ENCODE measurements at regions not wholly inside any gene's neighbourhood (a gene's known extent, or its start where the extent isn't known, plus 50 kb on each side); places are given as distances from the start of the nearest gene placed in this dataset.

DNA sequence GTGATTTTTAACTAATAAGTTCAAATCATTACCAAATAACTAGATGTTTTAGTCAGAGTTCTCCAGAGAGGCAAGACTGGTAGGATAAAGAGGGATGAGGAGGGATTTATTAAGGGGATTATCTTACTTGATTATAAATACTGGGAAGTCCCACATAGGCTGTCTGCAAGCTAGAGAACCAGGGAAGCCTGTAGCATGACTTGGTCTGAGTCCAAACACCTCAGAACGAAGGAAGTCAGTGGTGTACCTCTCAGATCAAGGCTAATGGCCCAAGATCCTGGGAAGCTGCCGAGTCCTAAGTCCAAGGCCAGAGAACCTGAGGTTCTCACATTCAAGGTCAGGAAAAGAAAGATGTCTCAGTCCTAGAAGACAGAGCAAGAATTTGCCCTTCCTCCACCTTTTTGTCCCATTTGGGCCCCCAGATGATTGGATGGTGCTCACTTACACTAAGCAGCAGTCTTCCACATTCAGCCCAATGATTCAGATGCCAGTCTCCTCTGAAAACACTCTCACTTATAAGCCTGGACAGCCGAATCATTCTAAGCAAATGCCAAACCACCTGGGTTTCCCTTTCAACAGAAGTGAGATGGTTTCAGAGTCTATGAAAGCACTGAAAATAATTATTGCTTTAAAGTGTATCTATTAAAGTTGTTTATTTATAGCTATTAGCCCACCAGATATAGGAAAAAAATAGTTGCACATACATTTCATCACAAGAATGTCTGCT is 1599.2 kb downstream of the OLFM4 start:
- H3K27ac Mint-ChIP-seq: no peak overlapping the region
- H3K4me3 Mint-ChIP-seq: no peak overlapping the region
- ChIA-PET POLR2A (no interaction called here), CTCF (no interaction called here)
- no peak for ATAC-seq
- H3K27me3 Mint-ChIP-seq: no peaks in the 10 kb centered on the region
- H3K36me3 Mint-ChIP-seq (ENCODE audit: low read depth): no peaks in the 10 kb centered on the region
- intact Hi-C loops (cut with DNase I, micrococcal nuclease): no loop called here
- H3K9me3 Mint-ChIP-seq (ENCODE audit: low read depth): peaks cover 4% of the 10 kb centered on the region
- no peak for DNase-seq
- H3K4me1 Mint-ChIP-seq: no peaks in the 10 kb centered on the region

DNA sequence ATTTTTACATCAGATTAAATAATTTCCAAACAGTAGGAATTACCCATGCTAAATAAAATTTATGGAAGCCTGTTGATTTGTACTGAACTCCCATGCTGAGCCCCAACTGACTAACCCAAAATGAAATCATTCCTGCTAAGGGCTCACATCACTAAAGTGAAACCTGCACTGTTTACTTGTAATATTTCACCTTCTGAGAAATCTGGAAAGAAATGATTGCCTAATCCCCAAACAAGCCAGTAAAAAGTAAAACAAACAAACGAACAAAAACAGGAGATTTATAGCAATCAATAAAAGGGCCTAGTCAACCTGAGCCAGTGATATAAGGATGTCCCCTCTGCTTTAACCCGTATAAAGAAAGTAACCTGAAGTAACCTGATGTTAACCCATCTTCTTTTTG is 1599.8 kb downstream of the OLFM4 start:
- H3K9me3 Mint-ChIP-seq (ENCODE audit: low read depth): peaks cover 4% of the 10 kb centered on the region
- CTCF ChIA-PET: no interaction called here
- H3K27me3 Mint-ChIP-seq: no peaks in the 10 kb centered on the region
- no peak for ATAC-seq
- intact Hi-C loops (cut with DNase I, micrococcal nuclease): no loop called here
- POLR2A ChIA-PET: no interaction called here
- H3K4me3 Mint-ChIP-seq: no peak overlapping the region
- no peak overlapping the region for H3K27ac Mint-ChIP-seq
- no peaks in the 10 kb centered on the region for H3K4me1 Mint-ChIP-seq
- no peaks in the 10 kb centered on the region for H3K36me3 Mint-ChIP-seq (ENCODE audit: low read depth)
- no peak for DNase-seq

DNA sequence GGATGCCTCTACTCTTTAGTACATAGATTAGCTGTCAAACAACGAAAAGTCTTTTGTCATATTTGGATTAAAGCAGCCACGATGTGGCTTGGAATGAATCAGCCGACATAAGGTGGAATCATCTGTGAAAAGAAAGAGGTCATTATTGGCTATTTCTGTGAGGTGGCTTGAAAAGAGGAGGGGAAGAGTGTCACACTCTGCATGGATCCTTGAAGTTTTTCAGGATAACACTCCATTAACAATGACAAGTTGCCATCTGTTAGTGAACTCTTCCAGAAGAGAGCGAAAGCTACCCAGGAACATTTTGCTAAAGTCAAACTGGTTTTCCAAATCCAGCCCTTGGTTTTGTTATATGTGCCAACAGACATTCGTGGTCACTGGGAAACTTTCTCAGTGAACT is 1604.8 kb downstream of the OLFM4 start:
- no peak for ATAC-seq
- no peak for DNase-seq
- H3K9me3 Mint-ChIP-seq (ENCODE audit: low read depth): peaks cover 5% of the 10 kb centered on the region
- no peak overlapping the region for H3K4me3 Mint-ChIP-seq
- ChIA-PET CTCF (interaction anchor here (0.5 kb wide), 1 partner anchor 329 kb away, joined by 3 read pairs; no protein-coding TSS in a partner anchor), POLR2A (no interaction called here)
- H3K36me3 Mint-ChIP-seq (ENCODE audit: low read depth): no peaks in the 10 kb centered on the region
- no peak overlapping the region for H3K27ac Mint-ChIP-seq
- no peaks in the 10 kb centered on the region for H3K4me1 Mint-ChIP-seq
- intact Hi-C loops (cut with DNase I, micrococcal nuclease): no loop called here
- no peaks in the 10 kb centered on the region for H3K27me3 Mint-ChIP-seq

GRCh38 chr13:54636231-54636630 is 1607.6 kb downstream of the OLFM4 start:
- Mint-ChIP-seq H3K4me1 (no peaks in the 10 kb centered on the region), H3K27ac (no peak overlapping the region), H3K4me3 (no peak overlapping the region), H3K36me3 (ENCODE audit: low read depth) (no peaks in the 10 kb centered on the region), H3K27me3 (no peaks in the 10 kb centered on the region), H3K9me3 (ENCODE audit: low read depth) (peaks cover 9% of the 10 kb centered on the region)
- intact Hi-C loops (cut with DNase I, micrococcal nuclease): no loop called here
- ATAC-seq (no peak), DNase-seq (no peak)
- ChIA-PET CTCF (no interaction called here), POLR2A (no interaction called here)

GRCh38 chr13:54637366-54637765 is 1608.8 kb downstream of the OLFM4 start:
- Mint-ChIP-seq H3K4me3 (no peak overlapping the region), H3K36me3 (ENCODE audit: low read depth) (no peaks in the 10 kb centered on the region), H3K27ac (no peak overlapping the region), H3K4me1 (no peaks in the 10 kb centered on the region), H3K9me3 (ENCODE audit: low read depth) (peaks cover 7% of the 10 kb centered on the region), H3K27me3 (no peaks in the 10 kb centered on the region)
- no peak for DNase-seq
- intact Hi-C loops (cut with DNase I, micrococcal nuclease): no loop called here
- POLR2A ChIA-PET: no interaction called here
- CTCF ChIA-PET: no interaction called here
- ATAC-seq: no peak

GRCh38 chr13:54640719-54641118 is 1612.1 kb downstream of the OLFM4 start:
- peaks cover 13% of the 10 kb centered on the region for H3K9me3 Mint-ChIP-seq (ENCODE audit: low read depth)
- DNase-seq (no peak), ATAC-seq (no peak)
- ChIA-PET CTCF (no interaction called here), POLR2A (no interaction called here)
- H3K27me3 Mint-ChIP-seq: no peaks in the 10 kb centered on the region
- H3K4me1 Mint-ChIP-seq: no peaks in the 10 kb centered on the region
- H3K4me3 Mint-ChIP-seq: no peak overlapping the region
- H3K27ac Mint-ChIP-seq: no peak overlapping the region
- no peaks in the 10 kb centered on the region for H3K36me3 Mint-ChIP-seq (ENCODE audit: low read depth)
- intact Hi-C loops (cut with DNase I, micrococcal nuclease): no loop called here

DNA sequence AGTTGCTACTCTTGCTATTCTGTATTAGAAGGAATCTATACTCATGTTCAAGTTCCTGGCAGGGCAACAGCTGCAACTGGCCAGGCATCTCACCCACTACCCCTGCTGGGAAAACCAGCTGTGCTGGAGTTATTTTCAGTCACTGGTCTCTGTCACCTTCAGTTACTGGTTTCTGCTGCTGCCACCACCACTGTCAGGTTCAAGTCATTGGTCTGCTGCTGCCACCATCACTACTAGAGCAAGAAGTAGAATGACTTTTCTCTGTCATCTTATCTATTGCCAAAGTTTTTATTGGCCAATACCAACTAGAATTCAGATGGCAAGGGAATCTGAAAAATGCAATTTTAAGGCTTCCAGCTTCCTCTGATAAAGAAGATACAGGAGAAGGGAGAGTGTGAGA is 1615.2 kb downstream of the OLFM4 start:
- ChIA-PET POLR2A (no interaction called here), CTCF (no interaction called here)
- Mint-ChIP-seq H3K4me3 (no peak overlapping the region), H3K27me3 (no peaks in the 10 kb centered on the region), H3K27ac (no peak overlapping the region), H3K36me3 (ENCODE audit: low read depth) (no peaks in the 10 kb centered on the region), H3K4me1 (no peaks in the 10 kb centered on the region), H3K9me3 (ENCODE audit: low read depth) (peaks cover 9% of the 10 kb centered on the region)
- DNase-seq (no peak), ATAC-seq (no peak)
- intact Hi-C loops (cut with DNase I, micrococcal nuclease): no loop called here

DNA sequence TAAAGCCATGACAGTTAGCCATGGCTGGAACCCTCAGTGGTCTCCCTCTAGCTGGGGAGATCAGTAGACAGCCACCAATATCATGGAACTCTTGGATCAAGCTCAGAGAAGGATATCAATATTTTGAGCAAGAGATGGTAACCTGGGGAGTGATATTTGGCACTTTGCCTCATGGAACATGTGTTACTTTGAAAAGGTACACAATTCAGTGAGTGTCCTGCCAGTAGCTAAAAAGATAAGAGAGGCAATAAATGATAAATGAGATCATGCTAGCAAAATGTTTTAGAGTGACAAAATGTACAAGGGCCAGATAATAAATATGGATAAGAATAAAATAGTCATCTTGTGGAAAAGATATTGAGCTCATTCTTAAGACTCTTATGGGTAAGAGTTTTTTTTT is 1618.7 kb downstream of the OLFM4 start:
- DNase-seq: no peak
- Mint-ChIP-seq H3K27ac (no peak overlapping the region), H3K4me3 (no peak overlapping the region), H3K4me1 (no peaks in the 10 kb centered on the region), H3K36me3 (ENCODE audit: low read depth) (no peaks in the 10 kb centered on the region), H3K9me3 (ENCODE audit: low read depth) (peaks cover 6% of the 10 kb centered on the region), H3K27me3 (no peaks in the 10 kb centered on the region)
- ChIA-PET POLR2A (no interaction called here), CTCF (no interaction called here)
- intact Hi-C loops (cut with DNase I, micrococcal nuclease): no loop called here
- no peak for ATAC-seq

DNA sequence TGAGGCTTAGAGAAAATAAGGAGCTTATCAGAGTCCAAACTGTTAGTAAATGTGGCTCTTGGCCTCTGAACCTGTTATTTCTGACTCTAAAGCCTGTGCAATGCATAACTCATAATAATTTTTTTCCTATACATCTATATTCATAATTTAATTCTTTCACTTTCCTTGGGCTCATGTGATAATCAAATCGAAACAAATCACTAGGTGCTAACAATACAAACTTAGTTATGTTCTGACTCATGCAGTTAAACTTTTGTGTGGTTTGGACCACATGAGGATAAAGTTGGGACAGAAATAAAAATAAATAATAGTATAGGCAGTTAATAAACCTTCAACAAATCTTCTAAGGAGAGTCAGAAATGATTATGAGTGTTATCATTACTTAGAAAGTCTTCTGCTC is 1629.0 kb downstream of the OLFM4 start:
- ATAC-seq (no peak), DNase-seq (no peak)
- Mint-ChIP-seq H3K27ac (no peak overlapping the region), H3K4me3 (no peak overlapping the region), H3K36me3 (ENCODE audit: low read depth) (no peaks in the 10 kb centered on the region), H3K4me1 (no peaks in the 10 kb centered on the region), H3K27me3 (no peaks in the 10 kb centered on the region), H3K9me3 (ENCODE audit: low read depth) (peaks cover 10% of the 10 kb centered on the region)
- intact Hi-C loops (cut with DNase I, micrococcal nuclease): no loop called here
- ChIA-PET CTCF (no interaction called here), POLR2A (no interaction called here)

DNA sequence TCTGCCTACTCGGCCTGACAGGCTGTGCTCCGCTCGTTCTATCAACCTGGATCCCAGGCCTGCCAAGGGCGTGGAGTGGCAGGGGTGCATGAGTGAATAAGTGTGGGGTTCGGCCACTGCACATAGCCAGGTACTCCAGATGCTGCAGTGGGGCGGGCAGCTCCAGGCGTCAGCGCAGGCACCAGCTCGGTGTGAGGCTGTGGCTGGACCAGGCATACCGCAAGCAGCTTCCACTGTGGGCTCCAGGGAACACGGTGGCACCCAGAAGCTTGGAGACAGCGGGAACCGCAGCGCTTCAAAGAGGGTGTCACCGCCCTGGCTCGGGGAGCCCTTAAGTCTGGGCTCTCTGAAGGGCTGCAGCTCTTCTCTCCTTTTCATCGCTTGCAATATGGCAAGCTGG is 1630.2 kb downstream of the OLFM4 start:
- ChIA-PET POLR2A (no interaction called here), CTCF (no interaction called here)
- Mint-ChIP-seq H3K27ac (no peak overlapping the region), H3K27me3 (no peaks in the 10 kb centered on the region), H3K36me3 (ENCODE audit: low read depth) (no peaks in the 10 kb centered on the region), H3K4me3 (no peak overlapping the region), H3K4me1 (no peaks in the 10 kb centered on the region), H3K9me3 (ENCODE audit: low read depth) (peaks cover 10% of the 10 kb centered on the region)
- no peak for DNase-seq
- ATAC-seq: no peak
- intact Hi-C loops (cut with DNase I, micrococcal nuclease): no loop called here

GRCh38 chr13:54660277-54660676 is 1631.7 kb downstream of the OLFM4 start:
- Mint-ChIP-seq H3K4me1 (no peaks in the 10 kb centered on the region), H3K36me3 (ENCODE audit: low read depth) (no peaks in the 10 kb centered on the region), H3K9me3 (ENCODE audit: low read depth) (peaks cover 8% of the 10 kb centered on the region), H3K4me3 (no peak overlapping the region), H3K27ac (no peak overlapping the region), H3K27me3 (no peaks in the 10 kb centered on the region)
- intact Hi-C loops (cut with DNase I, micrococcal nuclease): no loop called here
- ChIA-PET CTCF (no interaction called here), POLR2A (no interaction called here)
- no peak for ATAC-seq
- no peak for DNase-seq

DNA sequence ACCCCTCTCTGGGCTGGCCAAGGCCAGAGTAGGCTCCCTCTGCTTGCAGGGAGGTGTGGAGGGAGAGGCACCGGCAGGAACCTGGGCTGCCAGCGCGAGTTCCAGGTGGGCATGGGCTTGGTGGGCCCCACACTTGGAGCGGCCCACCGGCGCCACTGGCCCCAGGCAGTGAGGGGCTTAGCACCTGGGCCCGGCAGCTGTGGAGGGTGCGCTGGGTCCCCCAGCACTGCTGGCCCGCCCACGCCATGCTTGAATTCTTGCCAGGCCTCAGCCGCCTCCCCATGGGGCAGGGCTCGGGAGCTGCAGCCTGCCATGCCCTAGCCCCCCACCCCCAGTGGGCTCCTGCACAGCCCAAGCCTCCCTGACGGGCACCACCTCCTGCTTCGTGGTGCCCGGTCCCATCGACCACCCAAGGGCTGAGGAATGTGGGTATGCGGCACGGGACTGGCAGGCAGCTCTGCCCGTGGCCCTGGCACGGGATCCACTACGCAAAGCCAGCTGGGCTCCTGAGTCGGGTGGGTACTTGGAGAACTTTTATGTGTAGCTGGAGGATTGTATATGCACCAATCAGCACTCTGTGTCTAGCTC is 1648.0 kb downstream of the OLFM4 start:
- no peak for DNase-seq
- POLR2A ChIA-PET: no interaction called here
- CTCF ChIA-PET: interaction anchor here (0.5 kb wide), 1 partner anchor 1485 kb away, joined by 7 read pairs; no protein-coding TSS in a partner anchor
- H3K27ac Mint-ChIP-seq: no peak overlapping the region
- no peak overlapping the region for H3K4me3 Mint-ChIP-seq
- no peak for ATAC-seq
- intact Hi-C loops (cut with DNase I, micrococcal nuclease): no loop called here
- H3K9me3 Mint-ChIP-seq (ENCODE audit: low read depth): peaks cover 16% of the 10 kb centered on the region
- H3K36me3 Mint-ChIP-seq (ENCODE audit: low read depth): no peaks in the 10 kb centered on the region
- H3K4me1 Mint-ChIP-seq: no peaks in the 10 kb centered on the region
- no peaks in the 10 kb centered on the region for H3K27me3 Mint-ChIP-seq
